ENCODE measurements at regions not wholly inside any gene's neighbourhood (a gene's known extent, or its start where the extent isn't known, plus 50 kb on each side); places are given as distances from the start of the nearest gene placed in this dataset.

DNA sequence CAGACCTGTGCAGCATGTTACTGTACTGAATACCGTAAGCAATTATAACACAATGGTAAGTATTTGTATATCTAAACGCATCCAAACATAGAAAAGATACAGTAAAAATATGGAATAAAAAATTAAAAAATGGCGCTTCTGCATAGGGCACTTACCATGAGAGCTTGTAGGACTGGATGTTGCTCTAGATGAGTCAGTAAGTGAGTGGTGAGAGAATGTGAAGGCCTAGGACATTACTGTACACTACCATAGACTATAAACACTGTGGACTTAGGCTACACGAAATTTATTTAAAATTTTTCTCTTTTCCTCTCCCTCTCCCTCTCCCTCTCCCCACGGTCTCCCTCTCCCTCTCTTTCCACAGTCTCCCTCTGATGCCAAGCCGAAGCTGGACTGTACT is 194.5 kb upstream of the CDKN3 start:
- TF ChIP-seq CTCF (IDR thresholded peaks at IDR 0.05), result no peak

DNA sequence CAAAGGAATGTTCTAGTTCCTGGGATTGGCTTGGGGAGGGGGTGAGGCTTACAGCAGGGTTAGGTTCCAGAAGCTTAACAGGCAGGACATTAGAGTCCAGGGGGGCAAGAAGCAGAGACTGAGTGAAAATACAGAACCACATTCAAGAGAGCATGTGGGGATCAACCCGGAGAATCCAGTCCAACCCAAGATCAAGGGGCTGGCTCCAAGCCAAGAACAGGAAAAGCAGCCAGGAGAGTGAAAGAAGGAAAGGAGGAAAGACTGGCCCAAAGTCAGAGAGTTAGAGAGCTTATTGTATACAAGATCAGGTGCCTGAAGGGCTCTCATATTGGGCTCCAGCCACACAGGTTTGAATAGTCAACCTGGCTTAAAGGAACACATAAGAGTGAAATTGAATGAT is 190.3 kb upstream of the CDKN3 start:
- TF ChIP-seq CTCF (IDR thresholded peaks at IDR 0.05), result no peak

- TF ChIP-seq CTCF (IDR thresholded peaks at IDR 0.05), result no peak
These were observed 189.7 kb upstream of the CDKN3 start for GRCh38 chr14:54207075-54207474.

DNA sequence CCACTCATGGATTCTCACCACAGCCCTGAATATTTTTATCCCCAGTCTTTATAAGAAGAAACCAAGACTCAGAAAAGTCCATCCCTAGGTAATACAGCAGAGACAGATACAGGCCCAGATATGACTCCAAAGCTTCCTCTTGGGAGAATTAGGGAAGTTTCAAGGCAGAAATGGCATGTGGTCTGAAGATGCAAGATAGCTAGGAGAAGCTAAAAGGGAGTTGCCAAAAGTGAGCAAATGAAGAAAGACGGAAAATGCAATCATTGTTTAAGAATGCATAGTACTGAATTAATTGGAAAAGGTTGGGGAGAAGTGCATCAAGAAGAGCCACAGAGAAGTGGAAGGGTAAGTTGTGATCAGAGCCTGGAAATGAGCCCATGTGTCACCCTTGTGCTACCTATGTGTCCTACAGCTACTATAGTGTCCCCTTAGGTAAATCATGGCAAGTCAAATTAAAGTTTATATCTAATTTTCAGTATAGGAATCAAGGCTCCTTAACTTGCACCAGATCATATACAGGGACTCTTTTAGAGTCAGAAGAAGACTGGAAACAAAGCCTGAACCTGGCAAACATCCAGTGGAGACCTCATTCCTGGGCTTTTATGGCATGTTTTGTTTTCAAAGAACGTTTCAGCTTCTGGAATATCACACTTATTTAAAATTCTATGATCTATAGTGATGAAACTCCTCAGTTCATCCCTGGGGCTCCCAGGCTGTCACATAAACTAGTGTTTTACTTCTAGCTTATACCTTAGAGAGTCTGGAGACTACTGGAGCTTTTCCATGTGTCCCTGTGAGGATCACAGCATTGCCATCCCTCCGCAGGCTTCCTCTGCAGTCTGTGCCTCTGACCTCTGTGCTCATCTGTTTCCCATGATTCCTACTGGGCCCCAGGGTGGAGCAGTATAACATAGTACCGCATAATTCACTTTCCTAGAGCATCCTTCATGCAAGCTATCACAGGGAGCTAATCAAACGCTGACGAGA is 189.0 kb upstream of the CDKN3 start:
- no peak for TF ChIP-seq CTCF (IDR thresholded peaks at IDR 0.05)

- TF ChIP-seq CTCF (IDR thresholded peaks at IDR 0.05), result no peak
These were observed 188.1 kb upstream of the CDKN3 start for GRCh38 chr14:54208751-54209150.

DNA sequence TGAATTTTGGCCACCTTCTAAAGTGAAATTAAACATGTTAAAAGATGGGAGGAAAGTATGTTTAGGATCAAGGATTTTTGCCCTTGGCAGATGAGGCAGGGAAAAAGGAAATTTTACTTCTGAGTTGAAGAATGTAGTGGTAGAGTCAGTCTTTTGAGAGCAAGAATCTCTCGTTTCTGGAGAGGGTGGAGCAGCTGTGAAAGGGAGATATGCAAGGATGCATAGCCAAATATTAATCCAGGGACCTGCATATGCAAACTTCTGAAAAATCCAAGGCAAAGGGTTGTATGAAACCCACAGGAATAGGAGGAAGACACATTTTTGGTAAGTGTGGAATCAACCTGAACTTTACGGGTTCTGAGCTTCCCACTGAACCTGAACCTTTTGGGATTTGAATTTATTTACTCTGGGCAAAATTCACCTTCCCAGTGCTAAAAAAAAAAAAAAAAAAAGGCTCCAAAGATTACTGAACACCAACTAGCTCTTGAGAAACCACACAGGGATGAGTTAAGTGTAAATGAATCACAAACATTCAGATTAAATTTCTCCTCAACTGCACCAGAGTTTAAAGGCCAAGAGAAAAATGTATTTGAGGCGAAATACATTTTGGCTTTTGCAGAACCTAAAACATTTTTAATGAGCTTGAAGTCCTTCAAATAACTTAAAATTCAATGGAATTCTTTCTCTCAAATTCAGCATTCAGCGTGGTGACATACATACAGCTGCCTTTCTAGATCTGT is 187.1 kb upstream of the CDKN3 start:
- no peak for TF ChIP-seq CTCF (IDR thresholded peaks at IDR 0.05)

DNA sequence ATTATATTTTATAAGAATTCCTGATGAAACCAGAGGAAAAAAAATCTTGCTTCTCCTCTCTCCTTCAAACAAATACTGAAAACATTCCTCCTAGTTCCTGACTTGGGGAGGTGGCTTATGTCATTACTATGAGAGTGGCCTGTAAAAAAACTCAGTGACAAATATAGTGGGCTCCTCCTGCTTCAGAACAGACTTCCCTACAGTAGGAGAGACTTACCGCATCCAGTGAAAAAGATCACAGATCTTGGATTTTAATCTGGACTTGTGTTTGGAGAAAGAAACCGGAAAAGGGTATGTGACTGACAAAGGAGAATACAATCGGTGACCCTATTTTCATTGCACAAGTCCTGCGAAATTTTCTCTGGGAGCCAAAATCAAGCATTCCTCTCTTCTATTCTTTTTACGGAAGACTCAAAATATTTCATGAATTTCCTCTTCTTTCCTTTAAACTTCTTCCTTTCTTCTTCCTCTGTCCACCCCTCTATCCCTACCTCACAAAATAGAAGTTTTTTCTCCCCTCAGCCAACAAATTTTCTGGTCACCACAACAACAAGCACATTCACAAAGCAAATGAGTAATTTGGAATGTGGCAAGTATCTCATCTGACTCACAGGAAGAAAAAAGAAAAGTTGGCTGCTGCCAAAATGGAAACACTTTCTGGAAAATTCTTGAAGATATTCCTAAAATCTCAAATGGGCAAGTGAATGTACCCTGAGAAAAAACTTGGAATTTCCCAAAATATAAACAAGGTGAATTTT is 185.1 kb upstream of the CDKN3 start:
- TF ChIP-seq CTCF (IDR thresholded peaks at IDR 0.05), result no peak

Data from LNCAP (cell line).